ENCODE measurements at regions not wholly inside any gene's neighbourhood (a gene's known extent, or its start where the extent isn't known, plus 50 kb on each side); places are given as distances from the start of the nearest gene placed in this dataset.

- FAIRE-seq (no peak), DNase-seq (ENCODE audit: insufficient read length, low spot score) (no peak)
- TF ChIP-seq TAF1 (IDR thresholded peaks at IDR 0.05; ENCODE audit: low read depth, low read length) (no peak), SPI1 (IDR thresholded peaks at IDR 0.05; ENCODE audit: low read depth, low read length) (no peak), POLR2A (IDR thresholded peaks at IDR 0.05; ENCODE audit: low read depth, low read length) (no peak), POU2F2 (IDR thresholded peaks at IDR 0.05; ENCODE audit: low read depth, low read length) (no peak), POLR2AphosphoS5 (IDR thresholded peaks at IDR 0.05; ENCODE audit: low read depth, low read length) (no peak), PAX5 (IDR thresholded peaks at IDR 0.05; ENCODE audit: insufficient read depth, low read length, severe bottlenecking) (no peak)
Observed at GRCh38 chr22:48391820-48392219, 1435.9 kb downstream of the BRD1 start.

- TF ChIP-seq POLR2A (IDR thresholded peaks at IDR 0.05; ENCODE audit: low read depth, low read length) (no peak), POU2F2 (IDR thresholded peaks at IDR 0.05; ENCODE audit: low read depth, low read length) (no peak), PAX5 (IDR thresholded peaks at IDR 0.05; ENCODE audit: insufficient read depth, low read length, severe bottlenecking) (no peak), TAF1 (IDR thresholded peaks at IDR 0.05; ENCODE audit: low read depth, low read length) (no peak), SPI1 (IDR thresholded peaks at IDR 0.05; ENCODE audit: low read depth, low read length) (no peak), POLR2AphosphoS5 (IDR thresholded peaks at IDR 0.05; ENCODE audit: low read depth, low read length) (no peak)
- no peak for DNase-seq (ENCODE audit: insufficient read length, low spot score)
- no peak for FAIRE-seq
Observed at GRCh38 chr22:48391171-48391711, 1436.4 kb downstream of the BRD1 start.

DNA sequence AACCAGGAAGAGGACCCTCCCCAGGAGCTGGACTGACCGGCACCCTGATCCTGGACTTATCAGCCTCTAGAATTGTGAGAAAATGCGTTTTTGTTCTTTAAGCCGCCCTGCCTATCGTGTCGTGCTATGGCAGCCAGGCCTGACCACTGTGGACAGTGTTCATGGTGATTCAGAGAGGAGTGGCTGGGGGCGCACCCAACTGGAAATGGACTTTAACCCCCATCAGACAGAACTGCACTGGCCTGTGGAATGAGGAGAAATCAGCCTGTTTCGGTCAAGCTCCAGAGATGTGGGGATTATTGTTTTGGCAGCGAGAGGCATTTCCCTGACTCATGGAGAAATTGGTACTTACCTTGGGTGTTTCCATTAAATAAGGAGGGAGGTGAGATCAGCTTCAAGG, 1437.8 kb downstream of the BRD1 start:
- no peak for TF ChIP-seq PAX5 (IDR thresholded peaks at IDR 0.05; ENCODE audit: insufficient read depth, low read length, severe bottlenecking)
- TF ChIP-seq POU2F2 (IDR thresholded peaks at IDR 0.05; ENCODE audit: low read depth, low read length) = no peak
- TF ChIP-seq SPI1 (IDR thresholded peaks at IDR 0.05; ENCODE audit: low read depth, low read length) = no peak
- no peak for TF ChIP-seq POLR2AphosphoS5 (IDR thresholded peaks at IDR 0.05; ENCODE audit: low read depth, low read length)
- TF ChIP-seq TAF1 (IDR thresholded peaks at IDR 0.05; ENCODE audit: low read depth, low read length) = no peak
- no peak for TF ChIP-seq POLR2A (IDR thresholded peaks at IDR 0.05; ENCODE audit: low read depth, low read length)
- DNase-seq (ENCODE audit: insufficient read length, low spot score) = no peak
- no peak for FAIRE-seq

- TF ChIP-seq PAX5 (IDR thresholded peaks at IDR 0.05; ENCODE audit: insufficient read depth, low read length, severe bottlenecking) (no peak), POLR2A (IDR thresholded peaks at IDR 0.05; ENCODE audit: low read depth, low read length) (no peak), SPI1 (IDR thresholded peaks at IDR 0.05; ENCODE audit: low read depth, low read length) (no peak), POU2F2 (IDR thresholded peaks at IDR 0.05; ENCODE audit: low read depth, low read length) (no peak), POLR2AphosphoS5 (IDR thresholded peaks at IDR 0.05; ENCODE audit: low read depth, low read length) (no peak), TAF1 (IDR thresholded peaks at IDR 0.05; ENCODE audit: low read depth, low read length) (no peak)
- DNase-seq (ENCODE audit: insufficient read length, low spot score) = no peak
- no peak for FAIRE-seq
Observed at GRCh38 chr22:48382197-48382596, 1445.5 kb downstream of the BRD1 start.

GRCh38 chr22:48380016-48380665, 1447.5 kb downstream of the BRD1 start:
- TF ChIP-seq POLR2AphosphoS5 (IDR thresholded peaks at IDR 0.05; ENCODE audit: low read depth, low read length) (no peak), PAX5 (IDR thresholded peaks at IDR 0.05; ENCODE audit: insufficient read depth, low read length, severe bottlenecking) (no peak), POU2F2 (IDR thresholded peaks at IDR 0.05; ENCODE audit: low read depth, low read length) (no peak), SPI1 (IDR thresholded peaks at IDR 0.05; ENCODE audit: low read depth, low read length) (no peak), TAF1 (IDR thresholded peaks at IDR 0.05; ENCODE audit: low read depth, low read length) (no peak), POLR2A (IDR thresholded peaks at IDR 0.05; ENCODE audit: low read depth, low read length) (no peak)
- DNase-seq (ENCODE audit: insufficient read length, low spot score) (no peak), FAIRE-seq (no peak)

DNA sequence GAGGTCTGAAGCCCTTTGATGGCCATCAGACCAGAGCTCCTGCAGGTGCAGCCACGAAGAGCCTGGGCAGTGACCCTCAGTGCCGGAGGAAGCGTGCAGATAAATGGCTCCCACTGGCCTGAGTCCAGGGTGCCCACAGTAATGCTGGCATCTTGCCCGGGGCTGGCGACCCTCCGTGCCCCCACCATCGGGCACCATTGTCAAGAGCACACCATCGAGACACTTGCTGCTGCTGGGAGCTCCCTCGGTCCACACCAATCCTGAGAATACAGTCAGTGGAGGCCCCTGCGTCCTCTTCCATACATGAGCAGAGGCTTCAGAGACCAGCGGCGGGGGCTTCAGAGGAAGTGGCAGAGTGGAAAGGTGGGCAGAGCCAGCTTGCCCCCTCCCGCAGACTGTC, 1448.3 kb downstream of the BRD1 start:
- DNase-seq (ENCODE audit: insufficient read length, low spot score) = no peak
- TF ChIP-seq TAF1 (IDR thresholded peaks at IDR 0.05; ENCODE audit: low read depth, low read length) = no peak
- TF ChIP-seq POLR2AphosphoS5 (IDR thresholded peaks at IDR 0.05; ENCODE audit: low read depth, low read length) = no peak
- no peak for TF ChIP-seq POU2F2 (IDR thresholded peaks at IDR 0.05; ENCODE audit: low read depth, low read length)
- TF ChIP-seq POLR2A (IDR thresholded peaks at IDR 0.05; ENCODE audit: low read depth, low read length) = no peak
- no peak for TF ChIP-seq PAX5 (IDR thresholded peaks at IDR 0.05; ENCODE audit: insufficient read depth, low read length, severe bottlenecking)
- TF ChIP-seq SPI1 (IDR thresholded peaks at IDR 0.05; ENCODE audit: low read depth, low read length) = no peak
- FAIRE-seq = no peak

GRCh38 chr22:48378673-48379072, 1449.0 kb downstream of the BRD1 start:
- FAIRE-seq (no peak), DNase-seq (ENCODE audit: insufficient read length, low spot score) (no peak)
- TF ChIP-seq POLR2AphosphoS5 (IDR thresholded peaks at IDR 0.05; ENCODE audit: low read depth, low read length) (no peak), TAF1 (IDR thresholded peaks at IDR 0.05; ENCODE audit: low read depth, low read length) (no peak), POU2F2 (IDR thresholded peaks at IDR 0.05; ENCODE audit: low read depth, low read length) (no peak), SPI1 (IDR thresholded peaks at IDR 0.05; ENCODE audit: low read depth, low read length) (no peak), PAX5 (IDR thresholded peaks at IDR 0.05; ENCODE audit: insufficient read depth, low read length, severe bottlenecking) (no peak), POLR2A (IDR thresholded peaks at IDR 0.05; ENCODE audit: low read depth, low read length) (no peak)

- FAIRE-seq = no peak
- TF ChIP-seq POLR2AphosphoS5 (IDR thresholded peaks at IDR 0.05; ENCODE audit: low read depth, low read length) (no peak), TAF1 (IDR thresholded peaks at IDR 0.05; ENCODE audit: low read depth, low read length) (no peak), POLR2A (IDR thresholded peaks at IDR 0.05; ENCODE audit: low read depth, low read length) (no peak), POU2F2 (IDR thresholded peaks at IDR 0.05; ENCODE audit: low read depth, low read length) (no peak), PAX5 (IDR thresholded peaks at IDR 0.05; ENCODE audit: insufficient read depth, low read length, severe bottlenecking) (no peak), SPI1 (IDR thresholded peaks at IDR 0.05; ENCODE audit: low read depth, low read length) (no peak)
- DNase-seq (ENCODE audit: insufficient read length, low spot score) = no peak
Observed at GRCh38 chr22:48376936-48377712, 1450.5 kb downstream of the BRD1 start.

DNA sequence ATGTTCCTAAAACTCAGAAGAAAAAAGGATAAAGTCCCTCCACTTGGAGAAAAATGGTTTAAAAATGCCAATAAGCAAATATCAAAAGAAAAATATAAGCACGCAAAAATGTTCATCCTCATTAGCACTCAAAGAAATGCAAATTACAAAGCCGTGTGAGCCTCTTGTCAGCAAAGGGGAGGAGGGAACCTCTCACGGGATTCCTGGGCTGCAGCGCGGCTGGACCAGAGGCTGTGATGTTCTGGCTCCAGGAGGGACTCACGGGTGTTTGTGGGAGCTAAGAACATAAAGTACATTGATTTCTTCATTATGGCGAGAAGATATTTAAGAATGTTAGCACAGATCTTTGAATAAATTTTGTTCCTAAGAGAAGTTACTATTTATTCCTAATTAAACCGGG, 1451.2 kb downstream of the BRD1 start:
- TF ChIP-seq POLR2AphosphoS5 (IDR thresholded peaks at IDR 0.05; ENCODE audit: low read depth, low read length) (no peak), POU2F2 (IDR thresholded peaks at IDR 0.05; ENCODE audit: low read depth, low read length) (no peak), PAX5 (IDR thresholded peaks at IDR 0.05; ENCODE audit: insufficient read depth, low read length, severe bottlenecking) (no peak), SPI1 (IDR thresholded peaks at IDR 0.05; ENCODE audit: low read depth, low read length) (no peak)
- no peak for DNase-seq (ENCODE audit: insufficient read length, low spot score)
- FAIRE-seq = no peak

All from GM12891 (cell line).